ENCODE measurements at regions not wholly inside any gene's neighbourhood (a gene's known extent, or its start where the extent isn't known, plus 50 kb on each side); places are given as distances from the start of the nearest gene placed in this dataset.

- 75 to 87% (median 81%) methylated on average over 2 of the region's 2 CpGs for WGBS, 4 donors
- TF ChIP-seq CTCF (IDR thresholded peaks at IDR 0.05), result no peak
- no peak for TF ChIP-seq POLR2A (IDR thresholded peaks at IDR 0.05)
- no peak for DNase-seq
- H3K27ac ChIP-seq, result no peak overlapping the region
- H3K4me1 ChIP-seq (replicated peaks in 1 of 2), result no peaks in the 10 kb centered on the region
- no peaks in the 10 kb centered on the region for H3K9me3 ChIP-seq (replicated peaks in 1 of 3)
- H3K36me3 ChIP-seq (replicated peaks in 1 of 2), result no peaks in the 10 kb centered on the region
- H3K27me3 ChIP-seq, result no peaks in the 10 kb centered on the region
- H3K4me3 ChIP-seq, result no peak overlapping the region
- intact Hi-C loops (cut with DNase I), result no loop called here
Observed at GRCh38 chr3:74883690-74884089, 269.2 kb upstream of the CNTN3 start.

- Histone ChIP-seq H3K27me3 (no peaks in the 10 kb centered on the region), H3K27ac (no peak overlapping the region), H3K4me1 (replicated peaks in 1 of 2) (no peaks in the 10 kb centered on the region), H3K36me3 (replicated peaks in 1 of 2) (no peaks in the 10 kb centered on the region), H3K4me3 (no peak overlapping the region), H3K9me3 (replicated peaks in 1 of 3) (no peaks in the 10 kb centered on the region)
- intact Hi-C loops (cut with DNase I), result no loop called here
- DNase-seq, result no peak
- no peak for TF ChIP-seq POLR2A (IDR thresholded peaks at IDR 0.05)
- WGBS, 4 donors, result 49 to 56% (median 53%) methylated on average over 1 of the region's 1 CpG
Observed at GRCh38 chr3:74883222-74883621, 268.8 kb upstream of the CNTN3 start.

- DNase-seq, result no peak
- intact Hi-C loops (cut with DNase I), result no loop called here
- WGBS, 4 donors, result 16 to 24% (median 19%) methylated on average over 1 of the region's 1 CpG
- no peak for TF ChIP-seq POLR2A (IDR thresholded peaks at IDR 0.05)
- no peak for TF ChIP-seq CTCF (IDR thresholded peaks at IDR 0.05)
- Histone ChIP-seq H3K27me3 (no peaks in the 10 kb centered on the region), H3K27ac (no peak overlapping the region), H3K4me3 (no peak overlapping the region), H3K36me3 (replicated peaks in 1 of 2) (no peaks in the 10 kb centered on the region), H3K9me3 (replicated peaks in 1 of 3) (no peaks in the 10 kb centered on the region), H3K4me1 (replicated peaks in 1 of 2) (no peaks in the 10 kb centered on the region)
Observed at GRCh38 chr3:74880237-74880636, 265.8 kb upstream of the CNTN3 start.

- Histone ChIP-seq H3K4me1 (replicated peaks in 1 of 2) (no peaks in the 10 kb centered on the region), H3K27ac (no peak overlapping the region), H3K9me3 (replicated peaks in 1 of 3) (no peaks in the 10 kb centered on the region), H3K4me3 (no peak overlapping the region), H3K27me3 (no peaks in the 10 kb centered on the region), H3K36me3 (replicated peaks in 1 of 2) (no peaks in the 10 kb centered on the region)
- DNase-seq, result no peak
- 59 to 76% (median 68%) methylated on average over 1 of the region's 1 CpG for WGBS, 4 donors
- intact Hi-C loops (cut with DNase I), result no loop called here
- TF ChIP-seq CTCF (IDR thresholded peaks at IDR 0.05) (no peak), POLR2A (IDR thresholded peaks at IDR 0.05) (no peak)
Observed at GRCh38 chr3:74866357-74867030, 252.0 kb upstream of the CNTN3 start.

DNA sequence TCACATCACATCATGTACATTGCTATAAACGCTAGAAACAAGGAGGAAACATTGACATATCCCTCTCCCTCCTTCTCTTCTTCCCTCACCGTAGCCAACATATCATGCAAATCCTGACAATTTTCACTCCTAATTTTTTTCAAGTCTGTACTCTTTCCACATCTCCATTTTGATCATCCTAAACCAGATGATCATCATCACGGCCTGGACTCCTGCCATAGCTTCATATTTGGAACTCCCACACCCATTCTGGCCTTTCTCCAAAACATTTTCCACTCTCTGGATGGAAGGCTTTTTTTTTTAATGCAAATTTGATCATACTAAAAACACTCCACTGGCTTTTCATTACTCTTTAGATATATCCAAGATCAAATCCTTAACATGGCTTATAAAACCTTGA lies 248.0 kb upstream of the CNTN3 start:
- Histone ChIP-seq H3K27me3 (no peaks in the 10 kb centered on the region), H3K4me1 (replicated peaks in 1 of 2) (no peaks in the 10 kb centered on the region), H3K4me3 (no peak overlapping the region), H3K36me3 (replicated peaks in 1 of 2) (no peaks in the 10 kb centered on the region), H3K27ac (no peak overlapping the region), H3K9me3 (replicated peaks in 1 of 3) (no peaks in the 10 kb centered on the region)
- intact Hi-C loops (cut with DNase I), result no loop called here
- no peak for TF ChIP-seq CTCF (IDR thresholded peaks at IDR 0.05)
- no peak for TF ChIP-seq POLR2A (IDR thresholded peaks at IDR 0.05)
- DNase-seq, result no peak
- WGBS, 4 donors, result 47 to 66% (median 64%) methylated on average over 3 of the region's 3 CpGs

Data from adrenal gland (tissue), 9 donors.